ENCODE measurements at regions not wholly inside any gene's neighbourhood (a gene's known extent, or its start where the extent isn't known, plus 50 kb on each side); places are given as distances from the start of the nearest gene placed in this dataset.
"Not testable (repeated sequence)": the region's sequence is repeated elsewhere in the genome, so short reads cannot be mapped to it uniquely, and the experiment has no call there.

DNA sequence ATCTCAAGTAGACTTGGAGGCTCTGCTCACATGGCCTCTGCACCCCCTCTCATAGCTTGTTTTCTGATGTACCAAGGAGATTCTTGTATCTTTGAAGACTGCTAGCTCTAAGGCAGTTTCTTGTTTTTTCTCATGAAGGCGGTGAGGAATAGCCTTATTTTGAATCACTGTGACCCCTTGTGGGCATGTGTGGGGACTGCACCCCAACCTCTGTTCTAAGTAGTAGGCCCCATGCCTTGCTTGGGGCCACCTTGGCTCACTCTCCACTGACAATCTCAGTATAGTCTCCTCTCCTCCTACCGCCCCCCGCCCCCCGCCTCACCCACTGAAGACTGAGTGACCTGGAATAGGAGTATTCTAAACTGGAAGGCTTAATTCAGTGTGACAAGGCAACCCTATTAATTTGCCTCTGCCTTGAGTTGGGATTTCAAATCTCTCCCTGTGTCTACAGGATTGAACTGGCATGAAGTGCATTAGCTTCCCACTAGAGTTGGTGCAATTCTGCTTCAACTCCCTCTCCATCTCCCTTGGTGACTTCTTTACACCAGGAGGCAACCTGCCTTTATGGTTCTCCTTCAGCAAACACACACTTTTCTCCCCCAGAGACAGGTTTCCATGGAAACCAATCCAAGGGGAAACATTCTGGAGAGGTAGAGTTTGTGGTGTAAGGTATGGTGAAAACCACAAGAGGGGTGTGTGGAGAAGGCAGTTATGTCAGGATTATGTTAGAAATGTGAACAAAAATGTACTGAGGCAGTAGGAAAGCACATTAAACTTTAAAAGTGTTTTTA, 75.4 kb upstream of the ECI2 start:
- Histone ChIP-seq H3K4me3 (no peak overlapping the region), H3K36me3 (no peaks in the 10 kb centered on the region), H3K4me1 (peaks cover 0 to 9% (median 0%) of the 10 kb centered on the region in 3 donors), H3K9me3 (peaks cover 0 to 4% (median 0%) of the 10 kb centered on the region in 3 donors), H3K27ac (no peak overlapping the region), H3K27me3 (no peaks in the 10 kb centered on the region)
- TF ChIP-seq, protein P1, sequence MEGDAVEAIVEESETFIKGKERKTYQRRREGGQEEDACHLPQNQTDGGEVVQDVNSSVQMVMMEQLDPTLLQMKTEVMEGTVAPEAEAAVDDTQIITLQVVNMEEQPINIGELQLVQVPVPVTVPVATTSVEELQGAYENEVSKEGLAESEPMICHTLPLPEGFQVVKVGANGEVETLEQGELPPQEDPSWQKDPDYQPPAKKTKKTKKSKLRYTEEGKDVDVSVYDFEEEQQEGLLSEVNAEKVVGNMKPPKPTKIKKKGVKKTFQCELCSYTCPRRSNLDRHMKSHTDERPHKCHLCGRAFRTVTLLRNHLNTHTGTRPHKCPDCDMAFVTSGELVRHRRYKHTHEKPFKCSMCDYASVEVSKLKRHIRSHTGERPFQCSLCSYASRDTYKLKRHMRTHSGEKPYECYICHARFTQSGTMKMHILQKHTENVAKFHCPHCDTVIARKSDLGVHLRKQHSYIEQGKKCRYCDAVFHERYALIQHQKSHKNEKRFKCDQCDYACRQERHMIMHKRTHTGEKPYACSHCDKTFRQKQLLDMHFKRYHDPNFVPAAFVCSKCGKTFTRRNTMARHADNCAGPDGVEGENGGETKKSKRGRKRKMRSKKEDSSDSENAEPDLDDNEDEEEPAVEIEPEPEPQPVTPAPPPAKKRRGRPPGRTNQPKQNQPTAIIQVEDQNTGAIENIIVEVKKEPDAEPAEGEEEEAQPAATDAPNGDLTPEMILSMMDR (IDR thresholded peaks at IDR 0.05) = peak; percentile 51 to 68 (median 59)
- TF ChIP-seq POLR2AphosphoS5 (IDR thresholded peaks at IDR 0.05) = no peak
- WGBS, 2 donors (ENCODE audit: low coverage in 1 of 2) = 20% methylated on average over 1 of the region's 4 CpGs; no CpG with 5 or more reads in 1 of the 2 donors
- ATAC-seq = no peak

DNA sequence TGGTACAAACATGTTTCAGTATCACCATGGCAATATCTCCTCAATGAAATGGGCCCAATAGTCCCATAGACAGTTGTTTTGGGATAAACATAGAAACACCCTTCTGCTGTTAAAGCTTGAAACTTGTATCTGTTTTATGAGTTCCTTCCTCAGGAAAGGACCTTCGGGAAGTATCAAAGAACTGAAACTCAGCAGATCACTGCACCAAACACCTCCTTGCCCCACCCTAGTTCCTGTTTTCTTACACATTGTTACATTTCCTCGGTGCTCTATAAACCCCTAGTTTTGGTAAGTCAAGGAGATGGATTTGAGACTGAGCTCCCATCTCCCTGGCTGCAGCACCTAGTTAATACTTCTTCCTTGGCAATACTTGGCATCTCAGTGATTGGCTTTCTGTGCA, 73.8 kb upstream of the ECI2 start:
- TF ChIP-seq POLR2AphosphoS5 (IDR thresholded peaks at IDR 0.05) (no peak), EP300 (IDR thresholded peaks at IDR 0.05) (no peak), POLR2A (IDR thresholded peaks at IDR 0.05) (no peak)
- TF ChIP-seq, protein P1 (IDR thresholded peaks at IDR 0.05) = no peak
- peaks cover 0 to 12% (median 0%) of the 10 kb centered on the region in 3 donors for H3K9me3 ChIP-seq
- no peaks in the 10 kb centered on the region for H3K36me3 ChIP-seq
- H3K27me3 ChIP-seq = no peaks in the 10 kb centered on the region
- H3K27ac ChIP-seq = no peak overlapping the region
- 57 to 86% methylated on average over 2 of the region's 2 CpGs for WGBS, 2 donors (ENCODE audit: low coverage in 1 of 2)
- ATAC-seq = no peak
- H3K4me3 ChIP-seq = no peak overlapping the region
- H3K4me1 ChIP-seq = peaks cover 0 to 9% (median 0%) of the 10 kb centered on the region in 3 donors

DNA sequence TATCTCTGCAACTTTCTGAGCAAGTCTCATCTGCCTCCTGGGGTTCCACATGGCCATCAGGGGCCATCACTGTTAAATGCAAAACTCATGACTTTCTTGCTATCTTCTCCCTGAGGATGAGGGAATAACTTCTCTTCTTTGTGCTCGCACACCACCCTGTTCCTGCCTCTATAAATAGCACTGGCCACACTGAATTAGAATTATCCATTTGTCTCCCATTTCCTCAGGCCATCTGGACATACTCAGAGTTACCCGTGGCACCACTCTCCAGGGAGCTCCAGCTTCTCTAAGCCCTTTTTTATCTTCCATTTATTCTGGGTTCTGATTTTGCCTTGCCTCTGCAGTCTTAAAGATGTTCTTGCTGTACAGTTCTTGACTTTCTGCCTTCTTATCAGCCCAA, 72.8 kb upstream of the ECI2 start:
- H3K36me3 ChIP-seq = no peaks in the 10 kb centered on the region
- H3K27ac ChIP-seq = no peak overlapping the region
- H3K27me3 ChIP-seq = no peaks in the 10 kb centered on the region
- TF ChIP-seq EP300 (IDR thresholded peaks at IDR 0.05) = no peak
- TF ChIP-seq POLR2AphosphoS5 (IDR thresholded peaks at IDR 0.05) = peak; percentile 55
- no peak overlapping the region for H3K4me3 ChIP-seq
- peaks cover 0 to 9% (median 0%) of the 10 kb centered on the region in 3 donors for H3K4me1 ChIP-seq
- ATAC-seq = no peak
- peaks cover 0 to 15% (median 0%) of the 10 kb centered on the region in 3 donors for H3K9me3 ChIP-seq
- 17 to 32% methylated on average over 2 of the region's 2 CpGs for WGBS, 2 donors (ENCODE audit: low coverage in 1 of 2)

DNA sequence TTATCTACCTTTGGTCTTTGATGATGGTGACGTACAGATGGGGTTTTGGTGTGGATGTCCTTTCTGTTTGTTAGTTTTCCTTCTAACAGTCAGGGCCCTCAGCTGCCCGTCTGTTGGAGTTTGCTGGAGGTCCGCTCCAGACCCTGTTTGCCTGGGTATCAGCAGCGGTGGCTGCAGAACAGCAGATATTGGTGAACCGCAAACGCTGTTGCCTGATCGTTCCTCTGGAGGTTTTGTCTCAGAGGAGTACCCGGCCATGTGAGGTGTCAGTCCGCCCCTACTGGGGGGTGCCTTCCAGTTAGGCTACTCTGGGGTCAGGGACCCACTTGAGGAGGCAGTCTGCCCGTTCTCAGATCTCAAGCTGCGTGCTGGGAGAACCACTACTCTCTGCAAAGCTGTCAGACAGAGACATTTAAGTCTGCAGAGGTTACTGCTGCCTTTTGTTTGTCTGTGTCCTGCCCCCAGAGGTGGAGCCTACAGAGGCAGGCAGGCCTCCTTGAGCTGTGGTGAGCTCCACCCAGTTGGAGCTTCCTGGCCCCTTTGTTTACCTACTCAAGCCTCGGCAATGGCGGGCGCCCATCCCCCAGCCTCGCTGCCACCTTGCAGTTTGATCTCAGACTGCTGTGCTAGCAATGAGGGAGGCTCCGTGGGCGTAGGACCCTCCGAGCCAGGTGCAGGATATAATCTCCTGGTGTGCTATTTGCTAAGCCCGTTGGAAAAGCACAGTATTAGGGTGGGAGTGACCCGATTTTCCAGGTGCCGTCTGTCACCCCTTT, 68.5 kb upstream of the ECI2 start:
- WGBS, 2 donors (ENCODE audit: low coverage in 1 of 2) = 75 to 89% methylated on average over 5 to 7 of the region's 21 CpGs
- H3K27ac ChIP-seq, H3K36me3 ChIP-seq, H3K27me3 ChIP-seq, H3K4me1 ChIP-seq, H3K4me3 ChIP-seq, ATAC-seq: not testable (repeated sequence)
- peaks cover 0 to 15% (median 0%) of the 10 kb centered on the region in 3 donors for H3K9me3 ChIP-seq

DNA sequence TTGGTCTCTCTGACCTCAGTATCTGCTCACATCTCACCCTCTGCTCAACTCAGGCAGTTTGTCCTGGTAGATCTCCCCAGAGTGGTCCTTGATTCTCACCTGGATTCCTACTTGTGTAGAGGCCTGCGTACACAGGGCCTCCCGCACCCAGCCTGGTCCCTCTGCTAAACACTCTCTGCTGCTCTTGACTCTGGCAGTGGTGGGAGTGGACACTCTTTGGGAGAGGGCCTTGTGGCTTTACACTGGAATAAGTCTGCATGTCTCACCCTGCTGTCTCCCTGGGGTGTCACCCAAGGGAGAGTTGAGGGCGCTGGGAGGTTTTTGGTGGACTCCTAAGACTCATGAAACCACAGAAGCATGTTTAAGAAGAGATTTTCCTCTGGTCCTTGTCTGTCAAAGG, 57.3 kb upstream of the ECI2 start:
- Histone ChIP-seq H3K27me3 (no peaks in the 10 kb centered on the region), H3K4me3 (no peak overlapping the region), H3K27ac (no peak overlapping the region), H3K9me3 (no peaks in the 10 kb centered on the region), H3K4me1 (no peaks in the 10 kb centered on the region), H3K36me3 (no peaks in the 10 kb centered on the region)
- WGBS, 2 donors (ENCODE audit: low coverage in 1 of 2) = 100% methylated on average over 2 of the region's 3 CpGs; no CpG with 5 or more reads in 1 of the 2 donors
- ATAC-seq = no peak
- TF ChIP-seq EP300 (IDR thresholded peaks at IDR 0.05) (no peak), POLR2A (IDR thresholded peaks at IDR 0.05) (no peak), POLR2AphosphoS5 (IDR thresholded peaks at IDR 0.05) (no peak)
- TF ChIP-seq, protein P1 (IDR thresholded peaks at IDR 0.05) = no peak

All from gastroesophageal sphincter (tissue), 4 donors.